Heart left ventricle (tissue), 13 donors: ENCODE measurements at regions not wholly inside any gene's neighbourhood (a gene's known extent, or its start where the extent isn't known, plus 50 kb on each side); places are given as distances from the start of the nearest gene placed in this dataset.

Experiments
- POLR2A ChIP-seq, 2 donors: fragments of 450-650 bp; IDR thresholded peaks; one replicate each; pipeline ENCODE4 v1.6.1; 2017; ENCODE audit warnings: antibody characterized with exemption in 2 of 2, mild to moderate bottlenecking in 2 of 2, moderate library complexity in 2 of 2
- TF ChIP-seq, protein P1 (sequence below), 12 donors: fragments of 200-600 bp; sonication (generic) in 4 of 12; IDR thresholded peaks; one replicate each; pipeline versions ENCODE4 v1.5.0 to v1.8.0; 2018 to 2022; ENCODE audit warnings: antibody characterized with exemption in 12 of 12, mild to moderate bottlenecking in 5 of 12
- donor health status: ischemic (EF 13 %, LVEDD 7.1; RV severe dilation, severe dysfunction).
- donor health status: DM: no; HTN: yes; CAD: no.
- donor health status: DM: no; HTN: no; CAD: no.
- donor health status: ischemic (EF 25% LVEDD 6.9; RV normal size, moderate dysfunction).
- donor health status: ischemic (EF 25% LVEDD 5.7; RV mildly dilated, moderate dysfunction).
- donor health status: ischemic (EF 35%, LVEDD 5.7; RV mildly dilated, moderate dysfunction).
- donor health status: nonischemic (EF 11% LVEDD 7.7; RV severe dilation, severe dysfunction).
- donor health status: DM: yes; HTN: yes; CAD: no.
- donor health status: PGD.
- donor health status: ischemic (EF 29% LVEDD 5.4; RV normal size, mild dysfunction).
- donor health status: nonischemic (EF 23%, LVEDD 6.1; RV moderate dilation, normal function).

DNA sequence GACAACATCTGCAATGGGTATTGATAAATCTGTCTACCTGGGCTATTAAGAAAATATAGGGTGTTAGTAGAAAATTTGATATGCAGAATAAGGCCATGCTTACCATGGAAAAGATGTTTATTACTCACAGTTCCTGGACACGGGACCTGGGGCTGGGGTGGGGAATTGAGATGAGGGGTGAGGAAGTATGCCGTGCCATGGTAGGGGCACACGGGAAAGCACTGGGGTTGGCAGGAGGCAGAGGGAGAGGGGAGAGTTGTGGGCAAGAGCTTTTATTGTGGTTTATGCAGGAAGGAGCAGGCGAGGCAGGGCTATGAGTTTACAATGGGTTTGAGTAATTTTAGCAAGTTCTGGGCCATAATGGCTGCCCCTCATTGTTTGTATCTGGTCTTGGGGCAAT, 493.8 kb downstream of the SIPA1L2 start:
- TF ChIP-seq, protein P1, sequence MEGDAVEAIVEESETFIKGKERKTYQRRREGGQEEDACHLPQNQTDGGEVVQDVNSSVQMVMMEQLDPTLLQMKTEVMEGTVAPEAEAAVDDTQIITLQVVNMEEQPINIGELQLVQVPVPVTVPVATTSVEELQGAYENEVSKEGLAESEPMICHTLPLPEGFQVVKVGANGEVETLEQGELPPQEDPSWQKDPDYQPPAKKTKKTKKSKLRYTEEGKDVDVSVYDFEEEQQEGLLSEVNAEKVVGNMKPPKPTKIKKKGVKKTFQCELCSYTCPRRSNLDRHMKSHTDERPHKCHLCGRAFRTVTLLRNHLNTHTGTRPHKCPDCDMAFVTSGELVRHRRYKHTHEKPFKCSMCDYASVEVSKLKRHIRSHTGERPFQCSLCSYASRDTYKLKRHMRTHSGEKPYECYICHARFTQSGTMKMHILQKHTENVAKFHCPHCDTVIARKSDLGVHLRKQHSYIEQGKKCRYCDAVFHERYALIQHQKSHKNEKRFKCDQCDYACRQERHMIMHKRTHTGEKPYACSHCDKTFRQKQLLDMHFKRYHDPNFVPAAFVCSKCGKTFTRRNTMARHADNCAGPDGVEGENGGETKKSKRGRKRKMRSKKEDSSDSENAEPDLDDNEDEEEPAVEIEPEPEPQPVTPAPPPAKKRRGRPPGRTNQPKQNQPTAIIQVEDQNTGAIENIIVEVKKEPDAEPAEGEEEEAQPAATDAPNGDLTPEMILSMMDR (IDR thresholded peaks at IDR 0.05): no peak
- TF ChIP-seq POLR2A (IDR thresholded peaks at IDR 0.05): no peak
